Erythroblast (primary cell): ENCODE measurements at regions not wholly inside any gene's neighbourhood (a gene's known extent, or its start where the extent isn't known, plus 50 kb on each side); places are given as distances from the start of the nearest gene placed in this dataset.
"Not testable (repeated sequence)": the region's sequence is repeated elsewhere in the genome, so short reads cannot be mapped to it uniquely, and the experiment has no call there.

Source experiments
- DNase-seq, 2 experiments: peaks; one replicate each; lab custom pipeline; 2025; lab: John Stamatoyannopoulos, UW
- GATA1 ChIP-seq: IDR thresholded peaks from 2 replicates; pipeline ENCODE4 v1.6.1; 2011; ENCODE audit warnings: low read depth, mild to moderate bottlenecking, control low read depth, low read length, moderate library complexity
- POLR2A ChIP-seq: IDR thresholded peaks from 2 replicates; pipeline ENCODE4 v1.6.1; 2011; ENCODE audit warnings: mild to moderate bottlenecking, low read length

DNA sequence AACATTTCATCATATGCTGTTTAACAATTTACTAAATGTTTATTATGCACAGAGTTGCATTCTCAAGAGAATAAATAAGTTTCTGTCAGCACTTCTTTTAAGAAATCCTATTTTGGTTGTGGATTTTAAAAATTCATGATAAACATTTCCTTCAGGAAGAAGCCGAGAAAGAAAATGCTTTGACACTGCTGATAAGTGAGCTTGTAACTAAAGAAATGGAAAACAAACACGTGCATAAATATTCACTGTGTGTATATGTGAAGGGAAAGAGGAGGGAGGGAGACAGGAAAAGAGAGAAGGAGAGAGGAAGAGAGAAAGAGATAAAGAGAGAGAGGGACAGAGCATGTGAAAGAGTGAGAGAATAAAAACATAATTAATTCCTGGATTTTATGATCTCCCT is 1165.0 kb downstream of the DIAPH3 start:
- no peak for TF ChIP-seq POLR2A
- DNase-seq = no peak

- TF ChIP-seq POLR2A (no peak), GATA1 (no peak)
- DNase-seq = no peak
Measured at GRCh38 chr13:58999851-59000250, 1163.9 kb downstream of the DIAPH3 start.

DNA sequence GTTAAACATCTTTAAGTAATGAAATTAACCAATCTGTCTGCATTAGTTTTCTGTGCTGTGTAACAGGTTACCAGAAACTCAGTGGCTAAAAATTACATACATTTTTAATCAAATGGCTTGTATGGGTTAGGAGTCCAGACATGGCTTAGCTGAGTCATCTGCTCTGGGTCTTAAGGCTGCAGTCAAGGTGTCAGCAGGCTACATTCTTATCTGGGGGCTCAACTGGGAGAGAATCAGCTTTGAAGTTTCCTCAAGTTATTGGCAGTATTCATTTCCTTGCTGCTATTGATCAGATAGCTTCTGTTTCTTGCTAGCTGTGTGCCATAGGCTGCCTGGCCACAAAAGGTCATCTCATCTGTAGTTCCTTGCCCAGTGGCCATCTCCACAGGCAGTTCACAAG is 1163.0 kb downstream of the DIAPH3 start:
- TF ChIP-seq POLR2A (no peak), GATA1 (no peak)
- no peak for DNase-seq

- DNase-seq = no peak
- TF ChIP-seq POLR2A = no peak
Measured at GRCh38 chr13:59012731-59013130, 1151.0 kb downstream of the DIAPH3 start.

DNA sequence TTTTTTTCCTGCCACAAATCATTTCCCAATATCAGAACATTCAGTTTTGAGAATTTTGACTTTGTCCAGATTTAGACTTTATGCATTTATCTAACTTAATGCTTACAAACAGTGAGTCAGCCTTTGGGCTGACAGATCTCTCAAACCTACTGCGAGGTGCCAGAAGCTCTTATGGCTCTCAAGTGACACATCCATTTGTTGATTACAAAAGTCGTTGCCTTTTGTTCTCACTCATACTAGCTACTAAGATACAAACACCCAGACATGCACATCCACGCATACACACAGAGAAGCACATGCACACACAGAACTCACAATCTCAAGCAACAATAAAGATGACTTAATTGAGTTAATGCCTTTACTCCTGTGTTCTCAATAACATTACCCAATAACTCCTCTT is 1147.5 kb downstream of the DIAPH3 start:
- TF ChIP-seq POLR2A (no peak), GATA1 (no peak)
- DNase-seq = no peak

DNA sequence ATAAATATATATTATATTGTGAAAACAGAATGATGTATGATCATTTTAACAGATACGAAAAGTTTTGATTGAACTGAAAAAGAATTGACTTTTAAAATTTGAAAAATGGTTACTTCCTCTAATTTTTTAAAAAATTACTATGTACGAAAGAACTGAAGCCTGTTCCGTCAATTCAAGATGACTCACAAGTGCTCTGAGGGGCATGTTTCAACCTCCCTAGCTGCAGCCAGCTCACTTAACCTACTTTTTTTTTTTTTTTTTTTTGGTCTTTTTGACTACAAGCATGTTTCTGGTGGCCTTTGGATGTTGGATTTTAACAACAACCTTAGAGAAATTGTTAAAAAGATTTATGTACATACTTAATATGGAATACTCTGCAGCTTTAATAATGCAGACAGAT is 1139.3 kb downstream of the DIAPH3 start:
- no peak for DNase-seq
- TF ChIP-seq GATA1 (no peak), POLR2A (no peak)

GRCh38 chr13:59034198-59034597 is 1129.5 kb downstream of the DIAPH3 start:
- TF ChIP-seq GATA1 (no peak), POLR2A (no peak)

GRCh38 chr13:59038824-59039223 is 1124.9 kb downstream of the DIAPH3 start:
- no peak for DNase-seq
- no peak for TF ChIP-seq POLR2A
- no peak for TF ChIP-seq GATA1

More at GRCh38 chr13:59034198-59034597, 1129.5 kb downstream of the DIAPH3 start:
- no peak for DNase-seq

DNA sequence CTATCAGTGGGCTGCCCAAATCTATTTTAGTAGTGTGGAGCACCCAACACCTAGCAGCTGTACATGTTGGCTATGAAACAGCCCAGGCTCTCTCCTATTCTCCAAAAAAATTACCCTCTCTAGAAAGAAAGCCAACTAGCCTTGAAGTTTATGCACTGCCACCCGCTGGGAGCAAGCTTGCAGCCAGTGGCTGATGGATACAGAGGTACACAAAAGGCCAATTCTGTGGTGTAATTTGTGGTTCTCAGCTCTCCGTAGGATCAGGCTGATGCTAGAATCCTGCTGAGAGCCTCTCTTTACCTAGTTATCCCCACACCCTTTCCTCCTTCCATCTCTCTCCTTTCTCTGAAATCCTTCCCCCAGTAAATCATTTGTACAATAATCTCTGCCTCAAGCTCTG is 1120.7 kb downstream of the DIAPH3 start:
- no peak for DNase-seq

GRCh38 chr13:59047546-59047945 is 1116.2 kb downstream of the DIAPH3 start:
- no peak for DNase-seq
- TF ChIP-seq POLR2A = no peak
- TF ChIP-seq GATA1 = no peak

More for the DNA sequence above, 1120.7 kb downstream of the DIAPH3 start:
- no peak for TF ChIP-seq POLR2A
- no peak for TF ChIP-seq GATA1

DNA sequence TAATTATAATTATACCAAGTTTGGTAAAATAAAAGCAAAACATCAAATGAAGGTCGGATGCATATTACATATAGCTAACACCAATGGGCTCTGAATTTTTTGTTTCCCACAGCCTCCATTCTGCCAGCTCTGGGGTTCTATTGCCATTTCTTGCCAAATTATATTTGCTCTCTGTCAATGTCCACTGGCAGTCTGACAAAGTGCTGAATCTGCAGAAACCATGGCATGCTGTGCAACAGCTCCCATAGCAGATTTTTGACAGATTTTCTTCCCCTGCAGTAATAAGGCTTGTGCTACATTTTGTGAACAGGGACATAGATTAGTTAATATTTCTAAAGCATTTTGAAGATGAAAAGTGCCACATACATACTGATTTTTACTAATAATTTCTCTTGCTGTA is 1102.1 kb downstream of the DIAPH3 start:
- DNase-seq = no peak

DNA sequence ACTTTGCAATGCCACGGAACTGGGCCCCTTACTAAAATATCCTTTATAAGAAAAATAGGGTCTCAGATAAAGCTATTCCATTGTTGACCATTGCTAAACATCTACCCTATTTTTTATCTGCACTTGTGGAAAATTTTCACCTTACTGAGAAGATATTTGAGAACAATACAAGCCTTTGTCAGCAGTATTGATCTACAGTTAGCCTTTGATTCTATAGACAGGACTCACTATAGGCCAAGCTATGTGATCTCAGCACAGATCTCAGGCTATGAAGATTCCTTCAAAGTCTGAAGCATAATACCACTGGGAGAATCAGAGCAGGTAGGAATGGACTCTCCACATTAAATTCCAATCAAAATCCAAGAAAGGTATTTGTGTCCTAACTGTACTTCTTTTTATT is 1099.7 kb downstream of the DIAPH3 start:
- TF ChIP-seq GATA1 (no peak), POLR2A (no peak)

More for the DNA sequence above, 1102.1 kb downstream of the DIAPH3 start:
- no peak for TF ChIP-seq GATA1
- no peak for TF ChIP-seq POLR2A

GRCh38 chr13:59076386-59076785 is 1087.3 kb downstream of the DIAPH3 start:
- not testable (repeated sequence) for DNase-seq

More for the DNA sequence above, 1099.7 kb downstream of the DIAPH3 start:
- DNase-seq = no peak

DNA sequence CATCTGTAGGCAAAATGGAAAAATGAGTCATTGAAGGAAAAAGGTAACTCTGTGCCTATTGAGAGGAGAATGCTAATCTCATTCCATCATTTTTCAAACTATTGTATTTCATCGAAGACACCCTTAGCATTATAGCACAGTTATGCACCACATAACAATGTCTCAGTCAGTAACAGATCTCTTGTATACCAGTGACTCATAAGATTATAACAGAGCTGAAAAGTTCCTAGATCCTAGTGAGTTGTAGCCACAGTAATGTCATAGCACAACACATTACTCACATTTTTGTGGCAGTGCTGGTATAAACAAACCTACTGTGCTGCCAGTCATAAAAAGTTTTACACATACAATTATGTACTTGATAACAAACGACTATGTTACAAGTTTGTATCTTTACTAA is 1077.6 kb downstream of the DIAPH3 start:
- DNase-seq = no peak
- TF ChIP-seq POLR2A (no peak), GATA1 (no peak)

DNA sequence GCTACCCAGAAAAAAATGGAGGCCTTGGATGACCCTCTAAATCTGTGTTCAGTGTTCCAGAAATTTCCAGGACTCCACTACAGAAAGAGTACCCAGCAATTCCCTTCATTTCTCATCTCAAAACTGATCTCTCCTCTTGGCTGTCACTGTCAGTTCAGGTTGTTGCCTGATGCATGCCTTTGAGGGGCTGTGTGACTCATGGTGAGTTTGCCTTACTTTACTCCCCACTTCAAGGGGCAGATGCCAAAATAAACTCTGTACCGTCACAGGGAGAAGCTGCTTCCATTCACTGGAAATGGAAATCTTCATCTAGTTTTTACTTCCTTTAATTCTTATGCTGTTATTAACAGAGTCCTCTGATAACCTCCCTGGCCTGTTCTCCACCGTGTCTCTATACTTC is 1075.0 kb downstream of the DIAPH3 start:
- no peak for DNase-seq
- TF ChIP-seq GATA1 (no peak), POLR2A (no peak)

GRCh38 chr13:59094181-59094580 is 1069.5 kb downstream of the DIAPH3 start:
- DNase-seq = no peak
- TF ChIP-seq GATA1 (no peak), POLR2A (no peak)
